ENCODE measurements at regions not wholly inside any gene's neighbourhood (a gene's known extent, or its start where the extent isn't known, plus 50 kb on each side); places are given as distances from the start of the nearest gene placed in this dataset.

- FAIRE-seq (no peak), DNase-seq (ENCODE audit: low read depth, low spot score) (no peak)
- Histone ChIP-seq H3K9ac (ENCODE audit: control insufficient read depth, extremely low read depth, insufficient read depth, low read length) (no peak overlapping the region), H3K9me1 (ENCODE audit: control insufficient read depth, extremely low read depth, insufficient read depth, low read length) (no peaks in the 10 kb centered on the region), H2AFZ (ENCODE audit: control insufficient read depth, low read length) (no peak overlapping the region), H3K9me3 (ENCODE audit: control insufficient read depth, low read depth, low read length) (no peaks in the 10 kb centered on the region), H3K27me3 (ENCODE audit: control insufficient read depth, extremely low read depth, insufficient read depth, low read length) (no peaks in the 10 kb centered on the region), H3K4me3 (ENCODE audit: control insufficient read depth in 2 of 3, extremely low read depth in 1 of 3, insufficient read depth in 2 of 3, low read depth in 1 of 3, low read length in 3 of 3) (no peak overlapping the region), H3K36me3 (ENCODE audit: control insufficient read depth in 2 of 2, extremely low read depth in 1 of 2, insufficient read depth in 2 of 2, low read length in 2 of 2) (no peaks in the 10 kb centered on the region), H4K20me1 (ENCODE audit: control insufficient read depth, extremely low read depth, insufficient read depth, low read length) (no peaks in the 10 kb centered on the region), H3K79me2 (ENCODE audit: control insufficient read depth, insufficient read depth, low read length) (no peaks in the 10 kb centered on the region), H3K4me2 (ENCODE audit: control insufficient read depth, extremely low read depth, insufficient read depth, low read depth, low read length) (no peak overlapping the region), H3K4me1 (ENCODE audit: control insufficient read depth, extremely low read depth, insufficient read depth, low read length) (peaks cover 21% of the 10 kb centered on the region), H3K27ac (ENCODE audit: control insufficient read depth, insufficient read depth, low read length) (no peak overlapping the region)
- dilution Hi-C loops (cut with MboI; ENCODE audit: extremely low pct_ligation_motif_present, low sequenced_read_pairs), result no loop called here
- TF ChIP-seq CTCF (optimal IDR thresholded peaks at IDR 0.05 in 1 of 3, IDR thresholded peaks at IDR 0.05 in 1 of 3, conservative IDR thresholded peaks at IDR 0.05 in 1 of 3; ENCODE audit: extremely low read depth in 1 of 3, insufficient read depth in 2 of 3, low read length in 3 of 3) (no peak), EZH2 (IDR thresholded peaks at IDR 0.05; ENCODE audit: low read length) (no peak)
Observed at GRCh38 chr22:27381552-27381951, 420.0 kb downstream of the MN1 start.

- dilution Hi-C loops (cut with MboI; ENCODE audit: extremely low pct_ligation_motif_present, low sequenced_read_pairs), result no loop called here
- Histone ChIP-seq H2AFZ (ENCODE audit: control insufficient read depth, low read length) (no peak overlapping the region), H3K9ac (ENCODE audit: control insufficient read depth, extremely low read depth, insufficient read depth, low read length) (no peak overlapping the region), H3K36me3 (ENCODE audit: control insufficient read depth in 2 of 2, extremely low read depth in 1 of 2, insufficient read depth in 2 of 2, low read length in 2 of 2) (no peaks in the 10 kb centered on the region), H4K20me1 (ENCODE audit: control insufficient read depth, extremely low read depth, insufficient read depth, low read length) (no peaks in the 10 kb centered on the region), H3K9me3 (ENCODE audit: control insufficient read depth, low read depth, low read length) (no peaks in the 10 kb centered on the region), H3K9me1 (ENCODE audit: control insufficient read depth, extremely low read depth, insufficient read depth, low read length) (no peaks in the 10 kb centered on the region), H3K27ac (ENCODE audit: control insufficient read depth, insufficient read depth, low read length) (no peak overlapping the region), H3K4me3 (ENCODE audit: control insufficient read depth in 2 of 3, extremely low read depth in 1 of 3, insufficient read depth in 2 of 3, low read depth in 1 of 3, low read length in 3 of 3) (no peak overlapping the region), H3K4me2 (ENCODE audit: control insufficient read depth, extremely low read depth, insufficient read depth, low read depth, low read length) (no peak overlapping the region), H3K27me3 (ENCODE audit: control insufficient read depth, extremely low read depth, insufficient read depth, low read length) (no peaks in the 10 kb centered on the region), H3K79me2 (ENCODE audit: control insufficient read depth, insufficient read depth, low read length) (no peaks in the 10 kb centered on the region), H3K4me1 (ENCODE audit: control insufficient read depth, extremely low read depth, insufficient read depth, low read length) (peaks cover 27% of the 10 kb centered on the region)
- FAIRE-seq (no peak), DNase-seq (ENCODE audit: low read depth, low spot score) (no peak)
- no peak for TF ChIP-seq EZH2 (IDR thresholded peaks at IDR 0.05; ENCODE audit: low read length)
- no peak for TF ChIP-seq CTCF (optimal IDR thresholded peaks at IDR 0.05 in 1 of 3, IDR thresholded peaks at IDR 0.05 in 1 of 3, conservative IDR thresholded peaks at IDR 0.05 in 1 of 3; ENCODE audit: extremely low read depth in 1 of 3, insufficient read depth in 2 of 3, low read length in 3 of 3)
Observed at GRCh38 chr22:27381960-27382742, 419.4 kb downstream of the MN1 start.

All from keratinocyte (primary cell).